ENCODE measurements at regions not wholly inside any gene's neighbourhood (a gene's known extent, or its start where the extent isn't known, plus 50 kb on each side); places are given as distances from the start of the nearest gene placed in this dataset.

DNA sequence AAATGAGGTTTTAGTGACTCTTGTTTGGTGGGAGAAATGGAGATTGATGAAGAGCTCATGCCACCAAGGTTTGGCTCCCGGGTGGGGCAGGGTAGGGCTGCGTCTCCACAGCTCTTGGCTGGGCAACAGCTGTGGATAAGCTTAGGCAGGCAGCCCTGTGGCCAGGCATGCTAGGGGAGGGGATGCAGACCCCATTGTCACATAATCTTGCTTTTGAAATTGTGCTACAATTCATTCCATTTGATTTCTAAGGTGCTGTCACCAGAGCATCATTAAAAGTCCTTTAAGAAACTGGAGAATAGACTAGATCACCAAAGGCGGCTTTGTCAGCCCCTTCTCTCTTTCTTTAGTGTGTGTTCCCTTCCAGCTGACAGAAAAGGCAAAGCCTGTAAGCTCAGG is 574.2 kb upstream of the JAG1 start:
- TF ChIP-seq, protein P1, sequence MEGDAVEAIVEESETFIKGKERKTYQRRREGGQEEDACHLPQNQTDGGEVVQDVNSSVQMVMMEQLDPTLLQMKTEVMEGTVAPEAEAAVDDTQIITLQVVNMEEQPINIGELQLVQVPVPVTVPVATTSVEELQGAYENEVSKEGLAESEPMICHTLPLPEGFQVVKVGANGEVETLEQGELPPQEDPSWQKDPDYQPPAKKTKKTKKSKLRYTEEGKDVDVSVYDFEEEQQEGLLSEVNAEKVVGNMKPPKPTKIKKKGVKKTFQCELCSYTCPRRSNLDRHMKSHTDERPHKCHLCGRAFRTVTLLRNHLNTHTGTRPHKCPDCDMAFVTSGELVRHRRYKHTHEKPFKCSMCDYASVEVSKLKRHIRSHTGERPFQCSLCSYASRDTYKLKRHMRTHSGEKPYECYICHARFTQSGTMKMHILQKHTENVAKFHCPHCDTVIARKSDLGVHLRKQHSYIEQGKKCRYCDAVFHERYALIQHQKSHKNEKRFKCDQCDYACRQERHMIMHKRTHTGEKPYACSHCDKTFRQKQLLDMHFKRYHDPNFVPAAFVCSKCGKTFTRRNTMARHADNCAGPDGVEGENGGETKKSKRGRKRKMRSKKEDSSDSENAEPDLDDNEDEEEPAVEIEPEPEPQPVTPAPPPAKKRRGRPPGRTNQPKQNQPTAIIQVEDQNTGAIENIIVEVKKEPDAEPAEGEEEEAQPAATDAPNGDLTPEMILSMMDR (IDR thresholded peaks at IDR 0.05; ENCODE audit: insufficient read depth, low read length): no peak
- no peak overlapping the region for H3K4me3 ChIP-seq (ENCODE audit: low read depth, low read length)
- no peak for DNase-seq (ENCODE audit: low read depth)

DNA sequence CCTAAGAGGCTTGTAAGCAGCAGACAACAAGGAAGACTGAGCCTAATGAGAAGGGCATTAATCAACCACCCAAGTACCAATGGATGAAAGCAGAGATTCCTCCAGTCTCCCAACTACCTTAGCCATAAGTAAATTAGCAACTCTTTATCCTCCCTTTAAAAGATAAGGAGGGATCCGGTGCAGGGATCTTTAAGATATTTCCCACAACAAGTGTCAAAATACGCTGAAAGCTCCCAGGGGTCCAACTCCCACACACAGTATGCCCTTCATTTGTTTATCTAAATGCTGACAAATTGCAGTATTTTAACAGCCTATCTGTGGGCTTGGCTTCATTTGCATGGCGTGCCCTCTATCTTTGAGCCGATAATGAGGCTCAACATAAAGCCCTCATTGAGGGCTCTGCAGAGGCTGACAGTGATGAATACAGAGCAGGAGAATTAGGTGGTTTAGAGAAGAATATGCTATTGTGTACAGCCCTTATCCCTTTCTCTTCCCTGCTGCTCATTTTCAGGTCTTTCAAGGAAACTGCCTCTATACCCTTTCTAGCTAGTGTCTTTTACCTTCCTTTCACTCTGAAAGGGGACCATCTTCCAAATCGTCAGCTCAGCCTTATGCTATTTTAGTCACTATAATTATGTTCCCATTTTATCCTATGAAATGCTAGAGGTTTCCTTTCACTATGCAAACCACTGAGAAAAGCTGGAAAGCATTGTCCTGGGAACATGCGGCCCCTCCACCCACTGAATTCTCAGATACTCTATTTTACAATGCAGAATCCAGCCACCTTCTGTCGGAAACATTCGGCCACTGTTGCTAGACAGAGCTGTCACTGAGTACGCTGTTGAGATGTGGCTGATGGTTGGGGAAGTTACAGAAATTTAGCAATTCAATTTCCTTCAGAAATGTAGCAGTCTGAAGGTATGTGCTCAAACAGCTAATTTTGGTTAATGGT is 575.2 kb upstream of the JAG1 start:
- DNase-seq (ENCODE audit: low read depth): no peak
- H3K4me3 ChIP-seq (ENCODE audit: low read depth, low read length): no peak overlapping the region
- TF ChIP-seq, protein P1 (IDR thresholded peaks at IDR 0.05; ENCODE audit: insufficient read depth, low read length): no peak

DNA sequence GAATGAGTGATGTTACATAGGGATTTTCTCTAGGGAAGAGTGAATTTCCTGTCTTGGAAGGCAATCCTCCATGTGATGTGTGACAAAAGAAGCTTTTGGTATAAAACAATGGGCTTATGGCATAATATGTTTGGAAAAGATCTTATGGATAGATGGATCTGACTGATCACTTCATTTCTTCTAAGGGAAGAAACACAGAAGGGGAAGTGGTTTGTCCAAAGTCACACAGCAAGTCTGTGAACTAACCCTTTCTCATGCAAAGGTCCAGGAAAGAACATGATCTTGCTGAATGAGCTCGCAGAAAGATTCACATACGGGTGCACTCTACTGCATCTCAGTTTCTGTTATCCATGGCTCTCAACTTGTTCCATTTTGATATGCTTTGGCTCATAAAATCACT is 575.9 kb upstream of the JAG1 start:
- DNase-seq (ENCODE audit: low read depth): no peak
- TF ChIP-seq, protein P1 (IDR thresholded peaks at IDR 0.05; ENCODE audit: insufficient read depth, low read length): no peak
- H3K4me3 ChIP-seq (ENCODE audit: low read depth, low read length): no peak overlapping the region

DNA sequence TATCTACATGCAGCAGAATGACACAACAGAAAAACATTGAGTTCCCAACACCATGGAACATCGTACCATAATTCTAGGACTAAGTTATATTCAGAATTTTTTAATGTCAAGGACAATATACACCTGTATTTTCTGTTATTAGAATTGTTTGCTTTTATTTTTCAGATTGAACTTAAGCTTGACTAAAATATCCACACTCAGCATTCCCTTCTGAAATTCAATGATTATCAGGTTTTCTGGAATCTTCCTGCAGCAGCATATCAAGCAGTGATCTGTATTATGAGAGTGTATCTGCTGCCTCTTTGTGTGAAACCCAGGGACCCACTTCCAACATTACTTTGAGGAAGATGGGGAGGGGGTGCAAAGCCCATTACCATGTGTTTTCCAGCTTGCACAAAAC is 578.6 kb upstream of the JAG1 start:
- TF ChIP-seq, protein P1 (IDR thresholded peaks at IDR 0.05; ENCODE audit: insufficient read depth, low read length): no peak
- no peak overlapping the region for H3K4me3 ChIP-seq (ENCODE audit: low read depth, low read length)

DNA sequence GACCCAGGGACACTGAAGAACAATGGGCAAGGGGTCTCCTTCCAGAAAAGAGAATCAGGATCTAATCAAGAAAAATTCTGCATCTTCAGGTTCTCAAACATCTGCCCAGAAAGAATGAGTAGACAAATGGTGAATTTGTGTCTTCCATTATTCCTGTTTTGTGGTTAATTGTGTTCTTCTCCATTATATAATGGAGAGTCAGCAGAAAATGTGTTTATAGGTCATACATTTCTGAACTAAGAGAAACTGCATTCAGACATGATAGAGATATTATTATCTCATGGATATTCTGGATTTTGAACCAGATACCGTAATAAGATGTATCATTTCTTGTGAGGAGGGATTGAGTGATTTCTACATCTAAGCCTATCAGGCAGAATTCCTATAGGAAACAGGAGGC is 581.7 kb upstream of the JAG1 start:
- no peak for DNase-seq (ENCODE audit: low read depth)
- no peak overlapping the region for H3K4me3 ChIP-seq (ENCODE audit: low read depth, low read length)
- TF ChIP-seq, protein P1 (IDR thresholded peaks at IDR 0.05; ENCODE audit: insufficient read depth, low read length): no peak

More for the DNA sequence above, 578.6 kb upstream of the JAG1 start:
- no peak for DNase-seq (ENCODE audit: low read depth)

DNA sequence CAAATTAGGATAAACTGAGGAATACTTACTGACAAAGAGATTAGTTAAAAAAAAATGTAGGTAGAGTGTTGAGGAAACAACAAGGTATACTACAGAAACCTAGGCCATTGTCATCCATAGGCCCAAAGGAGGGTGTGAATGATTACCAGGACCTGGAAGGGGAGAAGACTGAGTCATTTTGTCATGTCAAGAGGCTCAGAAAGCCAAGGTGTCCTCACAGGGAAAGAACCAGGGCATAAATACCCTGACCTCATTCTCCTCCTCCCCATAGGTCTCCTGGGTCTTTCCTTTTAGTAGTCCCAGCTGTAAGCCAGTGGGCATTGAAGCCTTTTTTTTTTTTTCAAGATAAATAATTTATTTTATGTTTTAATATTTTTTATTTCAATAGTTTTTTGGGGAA is 582.1 kb upstream of the JAG1 start:
- no peak overlapping the region for H3K4me3 ChIP-seq (ENCODE audit: low read depth, low read length)
- TF ChIP-seq, protein P1 (IDR thresholded peaks at IDR 0.05; ENCODE audit: insufficient read depth, low read length): no peak
- no peak for DNase-seq (ENCODE audit: low read depth)

Measured in fibroblast of the aortic adventitia (primary cell).